Gastrocnemius medialis (tissue), 4 donors: ENCODE measurements at regions not wholly inside any gene's neighbourhood (a gene's known extent, or its start where the extent isn't known, plus 50 kb on each side); places are given as distances from the start of the nearest gene placed in this dataset.

Source experiments
- ATAC-seq, 2 donors: fragments of 150-250 bp; one replicate each; pipeline ENCODE4 v1.9.1; 2016
- DNase-seq, 2 donors: peaks; one replicate each; pipeline ENCODE4 v3.0.0-alpha.2; 2019
- H3K27ac ChIP-seq, 4 donors: fragments of 200-600 bp; sonication (generic); 1 replicate in 1 of 4; 2 replicates in 3 of 4; pipeline ENCODE4 v1.5.1; 2016 to 2018; ENCODE audit warnings: mild to moderate bottlenecking in 2 of 4, moderate library complexity in 1 of 4
- H3K27me3 ChIP-seq, 3 donors: fragments of 200-600 bp; sonication (generic) in 2 of 3; 1 replicate in 1 of 3; 2 replicates in 2 of 3; pipeline versions ENCODE4 v1.5.1 to v1.6.0; 2016 to 2019; ENCODE audit warnings: mild to moderate bottlenecking in 1 of 3, moderate library complexity in 1 of 3
- H3K36me3 ChIP-seq, 2 donors: fragments of 200-600 bp; sonication (generic) in 1 of 2; one replicate each; pipeline ENCODE4 v1.5.1; 2017 to 2018
- H3K4me1 ChIP-seq, 2 donors: fragments of 200-600 bp; sonication (generic) in 1 of 2; one replicate each; pipeline ENCODE4 v1.5.1; 2016 to 2017; ENCODE audit warnings: mild to moderate bottlenecking in 2 of 2
- H3K4me3 ChIP-seq, 4 donors: fragments of 200-600 bp; sonication (generic) in 3 of 4; 1 replicate in 1 of 4; 2 replicates in 3 of 4; pipeline ENCODE4 v1.5.1; 2016 to 2019; ENCODE audit warnings: mild to moderate bottlenecking in 2 of 4
- H3K9me3 ChIP-seq, 3 donors: fragments of 200-600 bp; sonication (generic) in 2 of 3; 1 replicate in 1 of 3; 2 replicates in 2 of 3; pipeline ENCODE4 v1.5.1; 2016 to 2019
- CTCF ChIP-seq, 5 experiments: fragments of 450-650 bp in 3 of 5; fragments of 200-600 bp in 2 of 5; sonication (generic) in 2 of 5; IDR thresholded peaks in 4 of 5; conservative IDR thresholded peaks in 1 of 5; 1 replicate in 4 of 5; 2 replicates in 1 of 5; pipeline ENCODE4 v1.5.1; 2016 to 2019; ENCODE audit warnings: antibody characterized with exemption in 5 of 5, mild to moderate bottlenecking in 3 of 5, moderate library complexity in 3 of 5
- POLR2A ChIP-seq, 2 donors: fragments of 450-650 bp; IDR thresholded peaks; one replicate each; pipeline ENCODE4 v1.6.1; 2017; ENCODE audit warnings: antibody characterized with exemption in 2 of 2, mild to moderate bottlenecking in 2 of 2, moderate library complexity in 2 of 2
- in situ Hi-C, 4 donors: fragments of 200-750 bp; cut with MboI; loops; one replicate each; pipeline versions ENCODE4 v1.15.0 to v1.8.0; 2017; ENCODE audit warnings: low sequenced_read_pairs in 4 of 4
- intact Hi-C: fragments of 100-400 bp; cut with DNase I; formaldehyde crosslinking; loops from one replicate; pipeline ENCODE4 v1.15.1; 2023; ENCODE audit warnings: low total_unique reads

DNA sequence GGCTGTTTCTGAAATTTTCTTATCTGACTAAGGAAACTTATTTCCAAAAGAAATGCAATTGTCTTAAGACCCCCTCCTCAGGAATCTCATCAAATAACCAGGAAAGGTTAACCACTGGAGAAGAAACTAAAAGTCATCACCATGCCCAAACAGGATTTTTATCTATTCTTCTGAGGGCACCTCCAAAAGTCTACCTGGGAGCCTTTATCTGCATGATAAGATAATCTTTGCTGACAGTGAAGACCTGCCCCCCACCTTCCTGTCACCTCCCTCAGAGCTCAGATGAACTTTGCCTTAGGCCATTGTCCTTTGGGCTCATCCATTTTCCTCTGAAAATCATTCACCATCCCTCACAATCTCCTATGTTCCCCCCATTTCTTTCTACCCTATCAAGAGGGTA, 137.3 kb upstream of the SMAD3 start:
- H3K4me1 ChIP-seq, result peaks cover 0 to 8% of the 10 kb centered on the region in 2 donors
- intact Hi-C loops, result no loop called here
- H3K4me3 ChIP-seq, result no peak overlapping the region
- H3K27me3 ChIP-seq, result no peaks in the 10 kb centered on the region
- H3K9me3 ChIP-seq, result no peaks in the 10 kb centered on the region
- in situ Hi-C loops, result loop anchor here in 1 of 4 donors (25.0 kb wide), 2 partner anchors 509 to 909 kb away; partner anchors contain the start of genes RNU6-1 and SKOR1
- H3K27ac ChIP-seq, result peak overlapping the region in 3 of 4 donors; percentile 13 to 56 (median 35)
- no peaks in the 10 kb centered on the region for H3K36me3 ChIP-seq
- ATAC-seq (no peak), DNase-seq (no peak)
- no peak for TF ChIP-seq POLR2A (IDR thresholded peaks at IDR 0.05)
- no peak for TF ChIP-seq CTCF (IDR thresholded peaks at IDR 0.05 in 4 of 5, conservative IDR thresholded peaks at IDR 0.05 in 1 of 5)

GRCh38 chr15:66928784-66929183, 136.6 kb upstream of the SMAD3 start:
- in situ Hi-C loops (loop anchor here in 1 of 4 donors (25.0 kb wide), 2 partner anchors 509 to 909 kb away; partner anchors contain the start of genes RNU6-1 and SKOR1), intact Hi-C loops (no loop called here)
- Histone ChIP-seq H3K4me1 (peaks cover 0 to 8% of the 10 kb centered on the region in 2 donors), H3K9me3 (no peaks in the 10 kb centered on the region), H3K36me3 (no peaks in the 10 kb centered on the region), H3K4me3 (no peak overlapping the region), H3K27ac (peak overlapping the region in 1 of 4 donors; percentile 56), H3K27me3 (no peaks in the 10 kb centered on the region)
- TF ChIP-seq CTCF (IDR thresholded peaks at IDR 0.05 in 4 of 5, conservative IDR thresholded peaks at IDR 0.05 in 1 of 5), result no peak
- no peak for TF ChIP-seq POLR2A (IDR thresholded peaks at IDR 0.05)
- no peak for DNase-seq
- no peak for ATAC-seq

DNA sequence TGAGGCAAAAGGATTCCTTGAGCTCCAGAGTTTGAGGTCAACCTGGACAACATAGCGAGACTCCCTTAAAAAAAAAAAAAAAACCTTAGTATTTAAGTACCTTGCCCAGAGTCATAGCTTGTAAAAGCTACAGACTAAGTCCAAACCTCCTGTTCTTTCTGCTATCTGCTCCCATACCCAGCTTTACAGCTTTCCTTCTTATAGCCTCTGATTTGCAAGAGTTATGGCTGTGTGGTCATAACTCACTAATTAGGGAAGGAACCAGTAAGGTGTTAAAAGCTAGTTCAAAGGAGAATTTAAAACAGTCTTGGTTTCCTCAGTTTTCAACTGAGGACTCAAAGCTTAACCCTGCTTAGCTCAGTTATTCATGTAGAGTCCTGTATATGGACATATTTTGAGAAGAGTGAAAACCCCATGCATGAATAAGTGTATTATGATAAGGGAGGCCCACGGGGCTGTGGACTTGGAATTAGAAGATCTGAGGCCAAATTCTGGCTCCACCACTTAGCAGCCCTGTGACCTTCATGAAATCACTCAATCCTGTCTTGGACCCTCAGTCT, 135.5 kb upstream of the SMAD3 start:
- DNase-seq (no peak), ATAC-seq (no peak)
- no peaks in the 10 kb centered on the region for H3K36me3 ChIP-seq
- no peaks in the 10 kb centered on the region for H3K9me3 ChIP-seq
- intact Hi-C loops (no loop called here), in situ Hi-C loops (loop anchor here in 1 of 4 donors (25.0 kb wide), 2 partner anchors 507 to 907 kb away; partner anchors contain the start of genes RNU6-1 and SKOR1)
- H3K27ac ChIP-seq, result no peak overlapping the region
- no peak for TF ChIP-seq CTCF (IDR thresholded peaks at IDR 0.05 in 4 of 5, conservative IDR thresholded peaks at IDR 0.05 in 1 of 5)
- no peak for TF ChIP-seq POLR2A (IDR thresholded peaks at IDR 0.05)
- peaks cover 0 to 8% of the 10 kb centered on the region in 2 donors for H3K4me1 ChIP-seq
- H3K4me3 ChIP-seq, result no peak overlapping the region
- H3K27me3 ChIP-seq, result peaks cover 3 to 8% (median 8%) of the 10 kb centered on the region in 3 donors

DNA sequence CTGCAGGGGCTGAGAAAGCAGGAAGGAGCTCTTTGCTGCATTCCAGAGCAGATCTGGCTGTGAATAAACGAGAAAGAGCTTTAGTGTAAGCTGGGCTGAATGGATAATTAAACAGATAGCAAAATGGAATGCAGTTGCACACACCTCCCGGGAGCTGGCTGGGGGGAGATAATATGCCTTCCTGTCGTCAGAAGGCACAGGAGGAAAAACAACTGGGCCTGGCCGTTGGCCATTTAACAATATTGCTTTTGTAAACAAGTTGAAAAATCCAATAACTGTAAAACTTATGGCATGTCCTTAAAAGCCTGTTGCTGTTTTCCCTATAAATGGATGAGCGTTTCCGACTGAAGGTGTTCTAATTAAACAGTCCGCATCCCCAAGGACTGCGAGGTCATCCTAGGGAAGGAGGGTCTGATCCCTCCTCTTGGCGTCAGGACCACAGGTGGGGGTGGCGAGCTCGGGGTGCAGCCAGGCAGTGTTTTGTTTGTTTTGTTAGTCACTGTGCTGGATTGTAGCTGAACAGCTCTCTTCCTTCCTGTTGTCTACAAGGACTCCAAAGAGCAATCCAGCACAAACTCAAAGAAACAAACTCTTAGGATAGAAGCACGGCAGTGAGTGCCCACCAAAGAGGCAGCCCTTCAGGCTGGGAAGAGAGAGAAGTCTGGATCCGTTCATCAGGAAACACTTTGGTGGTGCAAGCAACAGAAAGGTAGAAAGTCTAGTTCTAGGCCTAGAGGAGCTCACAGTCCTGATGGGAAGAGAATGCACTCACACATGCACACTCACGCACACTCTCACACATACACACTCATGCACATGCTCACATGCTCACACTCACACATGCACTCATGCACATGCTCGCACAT, 133.4 kb upstream of the SMAD3 start:
- H3K36me3 ChIP-seq, result no peaks in the 10 kb centered on the region
- DNase-seq (no peak), ATAC-seq (no peak)
- peaks cover 0 to 16% of the 10 kb centered on the region in 2 donors for H3K4me1 ChIP-seq
- intact Hi-C loops, result no loop called here
- H3K27ac ChIP-seq, result no peak overlapping the region
- no peak overlapping the region for H3K4me3 ChIP-seq
- in situ Hi-C loops, result loop anchor here in 1 of 4 donors (25.0 kb wide), 2 partner anchors 505 to 905 kb away; partner anchors contain the start of genes RNU6-1 and SKOR1
- TF ChIP-seq CTCF (IDR thresholded peaks at IDR 0.05 in 4 of 5, conservative IDR thresholded peaks at IDR 0.05 in 1 of 5) (no peak), POLR2A (IDR thresholded peaks at IDR 0.05) (no peak)
- no peaks in the 10 kb centered on the region for H3K9me3 ChIP-seq
- peaks cover 15 to 20% (median 16%) of the 10 kb centered on the region in 3 donors for H3K27me3 ChIP-seq
